SK-N-SH (cell line): ENCODE measurements at regions not wholly inside any gene's neighbourhood (a gene's known extent, or its start where the extent isn't known, plus 50 kb on each side); places are given as distances from the start of the nearest gene placed in this dataset.

ENCODE experiments used
- CTCF ChIA-PET: fragments of 300-600, 350-600 bp; formaldehyde crosslinking; extraction: SDS; loops from one replicate; lab custom pipeline; 2021; lab: Yijun Ruan, JAX
- POLR2A ChIA-PET: fragments of 350-600 bp; sonication (Branson Sonifier 250); formaldehyde crosslinking; extraction: SDS; loops from one replicate; lab custom pipeline; 2020; ENCODE audit warnings: antibody characterized with exemption, inconsistent platforms; lab: Yijun Ruan, JAX
- DNase-seq: peaks from one replicate; pipeline ENCODE4 v3.0.0; 2012
- H2AFZ ChIP-seq: fragments of 200-600 bp; sonication (generic); 2 replicates; pipeline ENCODE4 v1.8.1; 2016; ENCODE audit warnings: antibody characterized with exemption, mild to moderate bottlenecking, low read depth
- H3F3A ChIP-seq: fragments of 200-600 bp; sonication (generic); replicated peaks from 2 replicates; pipeline ENCODE3; 2016; ENCODE audit warnings: antibody characterized with exemption, mild to moderate bottlenecking; ENCODE audit not compliant: insufficient read depth
- H3K27ac ChIP-seq, 2 experiments: fragments of 200-500 bp in 1 of 2; fragments of 200-600 bp in 1 of 2; sonication (Bioruptor generic) in 1 of 2; sonication (generic), shearing (Covaris generic) in 1 of 2; 2 replicates each; pipeline versions ENCODE4 v1.5.1 to v1.6.1; 2014 to 2016; ENCODE audit warnings: low read depth in 2 of 2, inconsistent platforms in 1 of 2, low read length in 1 of 2, mild to moderate bottlenecking in 1 of 2, mixed read lengths in 1 of 2
- H3K27me3 ChIP-seq: fragments of 200-600 bp; sonication (generic), shearing (Covaris generic); 2 replicates; pipeline ENCODE4 v1.6.1; 2016; ENCODE audit warnings: mixed run types; ENCODE audit not compliant: insufficient read depth
- H3K36me3 ChIP-seq, 2 experiments: fragments of 200-500 bp in 1 of 2; fragments of 200-600 bp in 1 of 2; sonication (Bioruptor generic) in 1 of 2; sonication (generic) in 1 of 2; replicated peaks in 1 of 2; 2 replicates each; pipeline versions ENCODE3 to v1.5.1; 2014 to 2016; ENCODE audit warnings: low read length in 1 of 2, mild to moderate bottlenecking in 1 of 2; ENCODE audit not compliant: insufficient read depth in 2 of 2, control insufficient read depth in 1 of 2
- H3K4me1 ChIP-seq, 2 experiments: fragments of 200-500 bp in 1 of 2; fragments of 200-600 bp in 1 of 2; sonication (Bioruptor generic) in 1 of 2; sonication (generic), shearing (Covaris generic) in 1 of 2; 2 replicates each; pipeline versions ENCODE4 v1.5.1 to v1.6.1; 2014 to 2016; ENCODE audit warnings: low read depth in 1 of 2, low read length in 1 of 2, mixed run types in 1 of 2; ENCODE audit not compliant: insufficient read depth in 2 of 2, control insufficient read depth in 1 of 2
- H3K4me2 ChIP-seq: fragments of 200-600 bp; sonication (generic), shearing (Covaris generic); 2 replicates; pipeline ENCODE4 v1.6.1; 2017; ENCODE audit warnings: mixed run types
- H3K4me3 ChIP-seq, 2 experiments: fragments of 200-500 bp in 1 of 2; fragments of 200-600 bp in 1 of 2; sonication (Bioruptor generic) in 1 of 2; sonication (generic), shearing (Covaris generic) in 1 of 2; 2 replicates each; pipeline versions ENCODE4 v1.5.1 to v1.8.1; 2014 to 2016; ENCODE audit warnings: low read depth in 2 of 2, inconsistent platforms in 1 of 2, low read length in 1 of 2, mild to moderate bottlenecking in 1 of 2, mixed read lengths in 1 of 2, moderate library complexity in 1 of 2
- H3K79me2 ChIP-seq: fragments of 200-600 bp; sonication (generic); 2 replicates; pipeline ENCODE4 v1.8.1; 2017; ENCODE audit warnings: mild to moderate bottlenecking; ENCODE audit not compliant: insufficient read depth
- H3K9ac ChIP-seq: fragments of 200-600 bp; sonication (generic); 2 replicates; pipeline ENCODE4 v1.6.1; 2017; ENCODE audit warnings: mixed run types
- H3K9me2 ChIP-seq: fragments of 200-600 bp; sonication (generic); 2 replicates; pipeline ENCODE4 v1.6.1; 2017; ENCODE audit warnings: mixed run types
- H3K9me3 ChIP-seq: fragments of 200-600 bp; sonication (generic); 2 replicates; pipeline ENCODE4 v1.6.1; 2017; ENCODE audit warnings: mixed run types, mild to moderate bottlenecking, moderate library complexity
- H4K20me1 ChIP-seq: fragments of 200-600 bp; sonication (generic); 2 replicates; pipeline ENCODE4 v1.6.1; 2017; ENCODE audit warnings: mild to moderate bottlenecking, mixed run types; ENCODE audit not compliant: insufficient read depth
- CHD2 ChIP-seq: fragments of 150-350 bp; IDR thresholded peaks from 2 replicates; pipeline ENCODE4 v1.6.1; 2018; ENCODE audit warnings: low read length; ENCODE audit not compliant: partially characterized antibody
- ELF1 ChIP-seq: IDR thresholded peaks from 2 replicates; pipeline ENCODE4 v1.4.0; 2012
- EP300 ChIP-seq, 2 experiments: IDR thresholded peaks; 2 replicates each; pipeline versions ENCODE4 v1.4.0 to v1.6.1; 2012; ENCODE audit warnings: borderline replicate concordance in 1 of 2, low read depth in 1 of 2, low read length in 1 of 2
- EZH2phosphoT487 ChIP-seq: fragments of 200-600 bp; sonication (generic); IDR thresholded peaks from 2 replicates; pipeline ENCODE4 v1.6.1; 2017; ENCODE audit warnings: low read depth, mixed run types, mild to moderate bottlenecking, antibody characterized with exemption, moderate library complexity, borderline replicate concordance
- FOSL2 ChIP-seq: IDR thresholded peaks from 2 replicates; pipeline ENCODE4 v1.4.0; 2012; ENCODE audit warnings: low read depth, mild to moderate bottlenecking, moderate library complexity, borderline replicate concordance
- FOXJ3 ChIP-seq: sonication (generic); formaldehyde crosslinking; IDR thresholded peaks from 2 replicates; pipeline ENCODE4 v1.5.1; 2020; ENCODE audit warnings: mild to moderate bottlenecking, missing genetic modification reagents
- FOXM1 ChIP-seq: IDR thresholded peaks from 2 replicates; pipeline ENCODE4 v1.4.0; 2012; ENCODE audit warnings: low read depth, mild to moderate bottlenecking
- GABPA ChIP-seq: IDR thresholded peaks from 2 replicates; pipeline ENCODE4 v1.4.0; 2012; ENCODE audit warnings: low read depth, mild to moderate bottlenecking
- IRF3 ChIP-seq: fragments of 150-350 bp; IDR thresholded peaks from 2 replicates; pipeline ENCODE4 v1.6.1; 2016; ENCODE audit warnings: mild to moderate bottlenecking, low read depth, low read length
- NRF1 ChIP-seq: IDR thresholded peaks from 2 replicates; pipeline ENCODE4 v1.6.1; 2012; ENCODE audit warnings: low read depth, mild to moderate bottlenecking, low read length
- POLR2AphosphoS5 ChIP-seq: IDR thresholded peaks from 2 replicates; pipeline ENCODE4 v1.6.1; 2012; ENCODE audit warnings: low read depth, low read length
- RCOR1 ChIP-seq: fragments of 150-350 bp; IDR thresholded peaks from 2 replicates; pipeline ENCODE4 v1.6.1; 2017; ENCODE audit warnings: antibody characterized with exemption, low read length
- REST ChIP-seq: IDR thresholded peaks from 2 replicates; pipeline ENCODE4 v1.6.1; 2012; ENCODE audit warnings: mild to moderate bottlenecking, low read depth, low read length, moderate library complexity
- RXRA ChIP-seq: IDR thresholded peaks from 2 replicates; pipeline ENCODE4 v1.4.0; 2012; ENCODE audit warnings: low read depth, mild to moderate bottlenecking, borderline replicate concordance
- SMC3 ChIP-seq: IDR thresholded peaks from 2 replicates; pipeline ENCODE4 v1.6.1; 2012; ENCODE audit warnings: low read depth, low read length, improper control_type of control experiment
- USF2 ChIP-seq: fragments of 150-350 bp; IDR thresholded peaks from 2 replicates; pipeline ENCODE4 v1.6.1; 2017; ENCODE audit warnings: antibody characterized with exemption, low read length, low read depth, borderline replicate concordance
- YY1 ChIP-seq: IDR thresholded peaks from 2 replicates; pipeline ENCODE4 v1.4.0; 2012; ENCODE audit warnings: low read depth, mild to moderate bottlenecking
- ZBTB33 ChIP-seq: IDR thresholded peaks from 2 replicates; pipeline ENCODE4 v1.4.0; 2012; ENCODE audit warnings: low read depth, borderline replicate concordance
- WGBS: methylation state at CpG from one replicate; pipeline ENCODE4 v1.1.6; 2017; ENCODE audit warnings: low lambda C conversion rate; 5-methylcytosine and 5-hydroxymethylcytosine counted together

GRCh38 chr1:60950224-60951063, 131.9 kb upstream of the NFIA start:
- CTCF ChIA-PET = interaction anchor here (1.4 to 2.2 kb wide), 3 partner anchors 19 to 85 kb away, joined by 3 to 7 read pairs (median 4); no protein-coding TSS in a partner anchor
- H3K27me3 ChIP-seq = no peaks in the 10 kb centered on the region
- no peak overlapping the region for H3K4me2 ChIP-seq
- 74% methylated on average over 9 of the region's 9 CpGs for WGBS
- H3K36me3 ChIP-seq = no peaks in the 10 kb centered on the region
- peaks cover 0 to 29% of the 10 kb centered on the region in 2 experiments; a peak in 2 of 4 replicates for H3K4me1 ChIP-seq
- no peaks in the 10 kb centered on the region for H3K9me2 ChIP-seq
- H3K27ac ChIP-seq = peak overlapping the region in 1 of 2 experiments; percentile 78; a peak in 2 of 4 replicates
- POLR2A ChIA-PET = no interaction called here
- no peak for DNase-seq
- H3K9ac ChIP-seq = no peak overlapping the region
- H3K79me2 ChIP-seq = no peaks in the 10 kb centered on the region
- H3K9me3 ChIP-seq = no peaks in the 10 kb centered on the region
- no peaks in the 10 kb centered on the region for H4K20me1 ChIP-seq
- no peaks in the 10 kb centered on the region for H3F3A ChIP-seq
- H3K4me3 ChIP-seq = no peak overlapping the region
- H2AFZ ChIP-seq = no peak overlapping the region
- TF ChIP-seq RCOR1 = no peak
- no peak for TF ChIP-seq YY1
- no peak for TF ChIP-seq NRF1
- no peak for TF ChIP-seq GABPA
- no peak for TF ChIP-seq FOXM1
- TF ChIP-seq FOXJ3 = no peak
- TF ChIP-seq USF2 = no peak
- no peak for TF ChIP-seq ELF1
- TF ChIP-seq EP300 (IDR thresholded peaks at IDR 0.05; ENCODE audit: borderline replicate concordance in 1 of 2, low read depth in 1 of 2, low read length in 1 of 2) = no peak
- no peak for TF ChIP-seq ZBTB33
- no peak for TF ChIP-seq SMC3
- TF ChIP-seq FOSL2 = no peak
- TF ChIP-seq EZH2phosphoT487 = no peak
- no peak for TF ChIP-seq CHD2
- TF ChIP-seq POLR2AphosphoS5 = no peak
- TF ChIP-seq IRF3 = no peak
- no peak for TF ChIP-seq REST
- no peak for TF ChIP-seq RXRA
